NT2/D1 (cell line): ENCODE measurements at regions not wholly inside any gene's neighbourhood (a gene's known extent, or its start where the extent isn't known, plus 50 kb on each side); places are given as distances from the start of the nearest gene placed in this dataset.

Experiments used
- DNase-seq: peaks from one replicate; pipeline ENCODE4 v3.0.0-alpha.2; 2011; ENCODE audit warnings: low read depth, low spot score
- H3K27me3 ChIP-seq: 2 replicates; pipeline ENCODE4 v1.6.0; 2011; ENCODE audit warnings: mild to moderate bottlenecking; ENCODE audit not compliant: insufficient read length, insufficient read depth
- H3K36me3 ChIP-seq: 2 replicates; pipeline ENCODE4 v1.6.1; 2011; ENCODE audit warnings: mild to moderate bottlenecking, low read length, mixed read lengths; ENCODE audit not compliant: insufficient read depth, insufficient read length
- H3K4me1 ChIP-seq: 2 replicates; pipeline ENCODE4 v1.5.1; 2011; ENCODE audit not compliant: insufficient read depth, insufficient read length
- H3K4me3 ChIP-seq: 2 replicates; pipeline ENCODE4 v1.5.1; 2011; ENCODE audit warnings: low read depth; ENCODE audit not compliant: insufficient read length
- H3K9ac ChIP-seq: 2 replicates; pipeline ENCODE4 v1.6.0; 2011; ENCODE audit warnings: low read depth; ENCODE audit not compliant: insufficient read length
- H3K9me3 ChIP-seq: 2 replicates; pipeline ENCODE4 v1.5.1; 2011; ENCODE audit warnings: mild to moderate bottlenecking, low read length; ENCODE audit not compliant: insufficient read depth
- SUZ12 ChIP-seq: IDR thresholded peaks from 2 replicates; pipeline ENCODE4 v1.6.1; 2011; ENCODE audit not compliant: insufficient read length, insufficient read depth; ENCODE audit errors: extremely low read depth
- YY1 ChIP-seq: IDR thresholded peaks from 2 replicates; pipeline ENCODE4 v1.6.1; 2011; ENCODE audit not compliant: insufficient read length, insufficient read depth
- ZNF274 ChIP-seq: IDR thresholded peaks from 2 replicates; pipeline ENCODE4 v1.6.1; 2011; ENCODE audit warnings: mild to moderate bottlenecking, low read depth, low read length

GRCh38 chr13:55673910-55674309 is 1466.8 kb upstream of the PRR20A start:
- TF ChIP-seq SUZ12 (no peak), YY1 (no peak), ZNF274 (no peak)

GRCh38 chr13:55682776-55683175 is 1457.9 kb upstream of the PRR20A start:
- no peak for DNase-seq
- Histone ChIP-seq H3K4me1 (no peaks in the 10 kb centered on the region), H3K4me3 (no peak overlapping the region), H3K27me3 (no peaks in the 10 kb centered on the region), H3K9me3 (no peaks in the 10 kb centered on the region), H3K36me3 (no peaks in the 10 kb centered on the region), H3K9ac (no peak overlapping the region)
- TF ChIP-seq ZNF274 (no peak), YY1 (no peak), SUZ12 (no peak)

More at GRCh38 chr13:55673910-55674309, 1466.8 kb upstream of the PRR20A start:
- Histone ChIP-seq H3K4me3 (no peak overlapping the region), H3K4me1 (no peaks in the 10 kb centered on the region), H3K27me3 (no peaks in the 10 kb centered on the region), H3K9me3 (no peaks in the 10 kb centered on the region), H3K9ac (no peak overlapping the region), H3K36me3 (no peaks in the 10 kb centered on the region)
- DNase-seq: no peak

DNA sequence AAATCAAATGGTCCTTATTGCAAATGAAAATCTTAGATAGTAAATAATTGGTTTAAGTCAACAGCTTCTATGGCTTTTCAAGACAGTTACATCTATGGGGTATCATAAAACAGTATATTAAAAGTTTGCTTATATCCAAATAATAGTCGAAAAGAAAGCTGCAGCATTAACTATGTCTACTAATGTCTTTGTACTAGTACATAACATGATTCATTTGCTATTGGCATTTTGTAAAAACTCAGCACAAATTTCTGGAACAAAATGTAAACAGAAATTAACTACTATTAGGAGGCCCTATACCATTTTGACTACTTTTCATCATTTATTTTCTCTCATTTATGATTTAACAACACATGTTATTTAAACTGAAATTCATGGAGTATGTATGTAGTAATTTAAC is 1435.2 kb upstream of the PRR20A start:
- no peak overlapping the region for H3K4me3 ChIP-seq
- no peaks in the 10 kb centered on the region for H3K9me3 ChIP-seq
- no peak for DNase-seq
- no peak for TF ChIP-seq ZNF274
- TF ChIP-seq YY1: no peak
- no peak for TF ChIP-seq SUZ12
- no peaks in the 10 kb centered on the region for H3K36me3 ChIP-seq
- H3K27me3 ChIP-seq: no peaks in the 10 kb centered on the region
- H3K4me1 ChIP-seq: no peaks in the 10 kb centered on the region
- H3K9ac ChIP-seq: no peak overlapping the region

DNA sequence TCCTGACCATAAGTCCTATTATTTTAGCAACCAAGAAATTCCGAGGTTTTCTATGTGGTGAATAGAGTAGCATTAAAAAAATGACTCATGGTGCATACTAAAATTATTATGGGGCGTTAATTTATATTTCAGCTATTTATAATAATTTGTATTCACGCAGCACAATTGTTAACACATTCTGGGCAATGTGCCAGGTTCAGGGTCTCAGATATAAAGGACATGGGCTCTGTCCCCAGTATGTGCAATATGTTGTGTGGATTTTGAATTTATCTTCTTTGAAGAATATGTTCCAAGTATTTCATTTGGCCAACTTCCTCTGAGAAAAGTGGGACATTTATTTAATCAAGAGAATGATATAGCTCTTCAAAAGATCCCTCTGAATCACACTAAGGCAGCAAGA is 1434.7 kb upstream of the PRR20A start:
- Histone ChIP-seq H3K9ac (no peak overlapping the region), H3K4me1 (no peaks in the 10 kb centered on the region), H3K36me3 (no peaks in the 10 kb centered on the region), H3K27me3 (no peaks in the 10 kb centered on the region), H3K4me3 (no peak overlapping the region), H3K9me3 (no peaks in the 10 kb centered on the region)
- TF ChIP-seq SUZ12 (no peak), YY1 (no peak), ZNF274 (no peak)
- DNase-seq: no peak

GRCh38 chr13:55714120-55714519 is 1426.6 kb upstream of the PRR20A start:
- TF ChIP-seq ZNF274 (no peak), SUZ12 (no peak), YY1 (no peak)
- no peaks in the 10 kb centered on the region for H3K27me3 ChIP-seq
- H3K9me3 ChIP-seq: no peaks in the 10 kb centered on the region
- H3K4me3 ChIP-seq: no peak overlapping the region
- H3K36me3 ChIP-seq: no peaks in the 10 kb centered on the region
- no peak overlapping the region for H3K9ac ChIP-seq
- DNase-seq: no peak
- H3K4me1 ChIP-seq: no peaks in the 10 kb centered on the region

DNA sequence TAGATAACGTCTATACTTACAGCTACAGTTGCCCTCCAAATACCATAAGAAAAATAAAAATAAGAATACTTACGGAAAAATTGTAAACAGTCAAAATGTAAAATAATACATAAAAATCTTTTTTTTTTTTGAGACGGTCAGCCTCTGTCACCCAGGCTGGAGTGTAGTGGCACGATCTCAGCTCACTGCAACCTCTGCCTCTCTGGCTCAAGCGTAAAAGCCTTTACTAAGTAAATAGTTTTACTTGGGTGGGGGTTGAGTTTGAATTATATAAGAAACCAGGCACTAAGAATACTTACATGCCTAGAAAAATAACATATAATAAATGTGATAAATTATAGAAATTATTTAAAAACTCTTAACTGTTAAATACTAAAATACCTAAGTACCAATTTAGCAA is 1413.0 kb upstream of the PRR20A start:
- Histone ChIP-seq H3K9me3 (no peaks in the 10 kb centered on the region), H3K4me1 (no peaks in the 10 kb centered on the region), H3K9ac (no peak overlapping the region), H3K27me3 (no peaks in the 10 kb centered on the region), H3K36me3 (no peaks in the 10 kb centered on the region), H3K4me3 (no peak overlapping the region)
- no peak for TF ChIP-seq ZNF274
- TF ChIP-seq SUZ12: no peak
- no peak for TF ChIP-seq YY1
- no peak for DNase-seq

- Histone ChIP-seq H3K4me3 (no peak overlapping the region), H3K9me3 (no peaks in the 10 kb centered on the region), H3K36me3 (no peaks in the 10 kb centered on the region), H3K4me1 (no peaks in the 10 kb centered on the region), H3K27me3 (no peaks in the 10 kb centered on the region), H3K9ac (no peak overlapping the region)
- DNase-seq: no peak
- TF ChIP-seq ZNF274 (no peak), YY1 (no peak), SUZ12 (no peak)
Measured at GRCh38 chr13:55728247-55728646, 1412.5 kb upstream of the PRR20A start.
